Right ventricle myocardium inferior (tissue), 1 donor: ENCODE measurements at regions not wholly inside any gene's neighbourhood (a gene's known extent, or its start where the extent isn't known, plus 50 kb on each side); places are given as distances from the start of the nearest gene placed in this dataset.

Source experiments
- ATAC-seq: fragments of 200-7000 bp; cut with Tn5 transposase; one replicate; pipeline ENCODE4 v1.9.1; 2020; ENCODE audit warnings: mild to moderate bottlenecking, moderate library complexity
- DNase-seq: peaks from one replicate; pipeline ENCODE4 v3.0.0; 2021; ENCODE audit errors: missing footprints
- intact Hi-C: fragments of 100-400 bp; cut with DNase I; formaldehyde crosslinking; loops from one replicate; pipeline ENCODE4 v1.11.0; 2022
- donor health status: DM: no; HTN: yes; CAD: no; lungs with severe emphysema.

- intact Hi-C loops, result no loop called here
- DNase-seq (no peak), ATAC-seq (no peak)
Measured at GRCh38 chr12:124693111-124693723, 125.8 kb upstream of the NCOR2 start.

GRCh38 chr12:124692443-124692842 is 125.0 kb upstream of the NCOR2 start:
- ATAC-seq (no peak), DNase-seq (no peak)
- intact Hi-C loops, result no loop called here

DNA sequence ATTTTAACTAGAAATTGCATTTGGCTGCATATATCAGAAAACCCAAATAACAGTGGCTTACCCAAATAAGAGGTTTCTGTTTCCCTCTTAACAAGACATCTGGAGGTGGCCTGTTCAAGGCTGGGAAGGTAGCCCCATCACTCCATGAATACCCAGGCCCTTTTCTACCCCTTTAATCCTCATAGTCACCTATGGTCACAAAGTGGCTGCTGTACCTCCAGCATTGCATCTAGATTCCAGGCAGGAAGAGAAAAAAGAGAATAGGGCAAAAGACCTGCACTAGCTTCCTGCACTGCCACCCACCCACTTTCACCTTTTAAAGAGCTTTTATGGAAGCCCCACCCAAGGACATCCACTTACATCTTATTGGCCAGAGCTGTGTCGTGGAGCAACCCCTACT is 124.0 kb upstream of the NCOR2 start:
- ATAC-seq (no peak), DNase-seq (no peak)
- intact Hi-C loops, result no loop called here

DNA sequence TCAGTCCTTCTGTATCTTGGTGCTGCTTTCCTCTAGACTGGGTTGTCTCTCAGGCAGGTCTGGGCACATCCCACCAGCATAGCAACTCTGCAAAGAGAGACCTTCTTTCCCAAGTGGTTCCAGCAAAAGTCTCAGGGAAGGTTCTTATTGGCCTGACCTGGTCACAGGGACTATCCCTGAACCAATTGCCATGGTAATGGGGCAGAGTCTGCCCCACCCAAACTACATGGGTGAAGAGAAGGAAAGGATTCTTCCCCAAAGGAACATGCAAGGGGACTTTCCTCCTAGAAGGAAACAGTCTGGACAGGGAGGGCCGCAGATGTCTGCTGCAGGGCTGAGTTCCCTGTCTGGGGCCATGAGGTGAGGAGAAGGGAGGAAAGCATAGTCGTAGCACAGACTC is 122.2 kb upstream of the NCOR2 start:
- DNase-seq (no peak), ATAC-seq (no peak)
- intact Hi-C loops, result no loop called here

DNA sequence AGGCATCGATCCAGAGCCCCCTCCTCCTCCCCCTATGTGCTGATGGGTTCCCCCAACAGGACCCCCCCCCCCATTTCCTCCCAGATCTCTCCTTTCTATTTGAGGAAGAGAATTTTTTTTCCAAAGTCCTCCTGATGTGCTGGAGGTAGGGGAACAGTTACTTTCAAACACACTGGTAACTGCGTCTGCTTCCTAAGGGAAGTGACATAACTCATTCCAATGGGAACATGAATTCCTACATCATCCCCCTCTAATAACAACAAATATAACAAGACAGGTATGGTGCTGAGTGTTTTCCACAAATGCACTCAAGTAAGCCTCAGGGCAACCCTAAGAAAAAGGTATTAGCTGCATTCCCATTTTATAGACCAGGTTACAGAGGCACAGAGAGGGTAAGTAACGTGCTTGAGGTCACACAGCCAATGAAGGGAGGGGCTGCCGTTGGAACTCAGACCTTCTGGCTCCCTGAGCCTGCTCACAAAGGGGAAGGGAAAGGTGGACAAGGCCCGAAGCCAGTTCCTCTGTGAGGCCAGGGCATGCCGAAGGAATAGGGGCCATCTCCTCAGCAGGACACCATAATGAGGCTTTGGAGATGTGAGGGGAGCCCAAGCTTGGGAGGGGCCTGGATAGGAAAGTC is 121.1 kb upstream of the NCOR2 start:
- intact Hi-C loops, result no loop called here
- DNase-seq (no peak), ATAC-seq (no peak)

DNA sequence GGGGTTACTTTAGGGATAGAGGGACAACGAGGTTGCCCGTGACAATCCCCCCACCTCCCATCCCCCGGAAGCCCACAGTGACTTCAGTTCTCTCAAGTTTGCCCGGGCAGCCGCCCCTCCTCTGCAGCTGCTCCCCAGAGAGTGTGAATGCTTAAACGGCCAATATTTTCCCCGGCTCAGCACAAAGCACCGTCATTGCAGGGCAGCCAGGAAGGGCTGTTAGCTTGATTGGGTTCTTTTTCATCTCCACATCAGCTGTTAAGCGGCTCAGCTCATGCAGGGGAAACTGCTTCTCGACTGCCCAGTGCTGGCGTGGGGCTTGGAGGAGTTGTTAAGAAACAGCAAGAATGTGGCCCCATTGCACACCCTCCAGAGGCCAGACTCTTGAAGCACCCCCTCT is 120.5 kb upstream of the NCOR2 start:
- intact Hi-C loops, result no loop called here
- ATAC-seq (peak; percentile 45), DNase-seq (peak; percentile 76)

GRCh38 chr12:124687174-124687902 is 119.9 kb upstream of the NCOR2 start:
- no peak for DNase-seq
- ATAC-seq, result peak; percentile 3
- intact Hi-C loops, result no loop called here

GRCh38 chr12:124686370-124687173 is 119.2 kb upstream of the NCOR2 start:
- DNase-seq (no peak), ATAC-seq (no peak)
- intact Hi-C loops, result no loop called here

GRCh38 chr12:124685689-124686369 is 118.4 kb upstream of the NCOR2 start:
- DNase-seq (no peak), ATAC-seq (peak; percentile 30)
- intact Hi-C loops, result no loop called here

DNA sequence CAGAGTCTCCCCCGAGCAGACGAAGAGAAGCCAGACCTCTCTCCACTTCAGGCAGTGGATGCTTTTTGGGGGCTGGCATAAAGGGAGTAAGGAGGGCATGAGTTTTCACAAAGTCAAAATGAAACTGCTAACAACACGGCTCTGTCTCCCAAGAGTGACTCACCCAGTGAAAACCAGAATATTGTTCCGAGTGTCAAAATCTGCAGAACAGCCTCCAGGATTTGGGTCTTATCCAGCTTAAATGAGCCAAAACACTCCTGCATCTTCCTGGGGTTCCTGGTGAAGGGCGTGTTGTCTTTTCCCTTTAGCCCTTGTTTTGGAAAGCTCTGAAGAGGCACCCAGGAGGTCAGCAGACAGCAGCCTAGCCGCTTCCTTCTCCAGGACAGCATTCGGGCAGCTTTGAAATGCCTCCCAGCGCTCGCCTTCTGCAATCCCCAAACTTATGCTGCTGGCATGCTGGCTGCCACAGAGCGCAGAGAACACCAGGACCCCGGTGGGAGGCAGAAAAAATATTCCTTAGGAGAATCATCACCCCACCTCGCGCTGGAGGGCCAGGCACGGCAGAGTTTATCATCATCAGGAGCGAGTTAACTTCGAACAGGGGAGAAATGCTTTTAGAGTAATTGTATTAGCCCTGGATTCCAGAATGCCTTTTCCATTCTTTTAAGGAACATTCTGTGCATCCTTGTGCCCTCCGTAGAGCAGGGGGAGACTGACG is 117.7 kb upstream of the NCOR2 start:
- DNase-seq (no peak), ATAC-seq (peak; percentile 27)
- intact Hi-C loops, result loop anchor here (5.0 kb wide), 3 partner anchors 82 to 178 kb away; partner anchors contain the start of gene NCOR2

DNA sequence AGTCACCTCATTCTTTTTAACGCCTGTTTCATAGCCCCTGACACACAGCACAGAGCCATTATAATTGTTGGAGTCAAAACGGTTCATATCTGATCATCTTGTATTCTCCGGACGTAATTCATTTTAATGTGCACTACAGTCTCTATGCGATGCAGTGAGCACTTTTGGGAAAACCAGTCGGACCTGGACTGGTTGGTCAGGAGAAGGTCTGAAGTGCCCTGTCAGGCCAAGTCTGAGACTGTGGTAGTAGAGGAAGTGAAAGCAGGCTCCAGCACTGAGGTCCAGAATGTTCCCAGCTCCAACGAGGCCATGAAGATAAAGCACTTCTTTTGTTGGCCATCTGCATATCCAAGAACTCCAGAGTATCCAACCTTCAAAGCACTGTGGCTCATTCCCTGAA is 117.1 kb upstream of the NCOR2 start:
- intact Hi-C loops, result loop anchor here (5.0 kb wide), 3 partner anchors 83 to 177 kb away; partner anchors contain the start of gene NCOR2
- no peak for DNase-seq
- ATAC-seq, result no peak

DNA sequence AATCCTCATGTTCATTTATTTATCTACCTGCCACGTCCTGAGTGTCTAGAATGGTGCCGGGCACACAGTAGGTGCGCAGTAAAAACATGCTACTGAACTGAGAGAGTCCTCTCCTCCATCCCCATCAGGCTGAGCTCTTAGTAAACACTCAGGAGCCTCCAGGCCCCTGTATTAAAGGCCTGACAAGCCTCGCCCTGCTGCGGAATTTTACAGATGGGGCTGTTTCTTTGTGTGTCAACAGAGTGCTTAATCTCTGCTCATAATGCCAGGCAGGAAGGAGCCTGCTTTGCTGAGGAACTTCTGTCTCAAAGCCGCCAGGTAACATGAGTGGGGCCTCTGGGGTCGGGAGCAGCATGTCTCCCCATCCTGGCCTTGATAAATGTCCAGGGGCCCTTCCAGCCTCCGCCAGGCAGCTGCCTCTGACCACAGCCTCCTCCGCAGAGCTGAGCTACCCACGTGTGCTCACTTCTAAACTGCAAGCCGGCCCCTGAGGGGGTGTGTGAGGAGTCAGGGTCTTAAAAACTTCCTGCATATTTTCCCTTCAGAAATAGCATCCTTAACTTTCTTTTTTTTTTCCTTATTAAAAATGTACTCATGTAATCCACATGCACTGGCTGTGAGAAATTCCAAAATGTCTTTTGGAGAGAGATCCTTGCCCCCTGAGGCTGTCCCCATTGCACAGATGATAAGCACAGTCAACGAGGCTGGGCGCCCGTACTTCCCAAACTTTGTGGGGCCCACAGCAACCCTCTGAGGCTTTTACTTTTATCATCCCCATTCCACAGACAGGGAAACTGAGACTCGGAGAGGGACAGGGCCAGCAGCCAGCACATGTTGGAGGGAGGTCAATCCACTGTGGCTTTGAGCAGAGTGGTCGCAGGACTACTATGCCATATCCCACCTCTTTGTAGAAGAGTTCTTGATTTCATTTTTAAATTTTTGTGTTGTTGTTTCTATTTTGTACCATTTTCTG is 116.0 kb upstream of the NCOR2 start:
- ATAC-seq, result no peak
- intact Hi-C loops, result loop anchor here (5.0 kb wide), 3 partner anchors 84 to 176 kb away; partner anchors contain the start of gene NCOR2
- no peak for DNase-seq

DNA sequence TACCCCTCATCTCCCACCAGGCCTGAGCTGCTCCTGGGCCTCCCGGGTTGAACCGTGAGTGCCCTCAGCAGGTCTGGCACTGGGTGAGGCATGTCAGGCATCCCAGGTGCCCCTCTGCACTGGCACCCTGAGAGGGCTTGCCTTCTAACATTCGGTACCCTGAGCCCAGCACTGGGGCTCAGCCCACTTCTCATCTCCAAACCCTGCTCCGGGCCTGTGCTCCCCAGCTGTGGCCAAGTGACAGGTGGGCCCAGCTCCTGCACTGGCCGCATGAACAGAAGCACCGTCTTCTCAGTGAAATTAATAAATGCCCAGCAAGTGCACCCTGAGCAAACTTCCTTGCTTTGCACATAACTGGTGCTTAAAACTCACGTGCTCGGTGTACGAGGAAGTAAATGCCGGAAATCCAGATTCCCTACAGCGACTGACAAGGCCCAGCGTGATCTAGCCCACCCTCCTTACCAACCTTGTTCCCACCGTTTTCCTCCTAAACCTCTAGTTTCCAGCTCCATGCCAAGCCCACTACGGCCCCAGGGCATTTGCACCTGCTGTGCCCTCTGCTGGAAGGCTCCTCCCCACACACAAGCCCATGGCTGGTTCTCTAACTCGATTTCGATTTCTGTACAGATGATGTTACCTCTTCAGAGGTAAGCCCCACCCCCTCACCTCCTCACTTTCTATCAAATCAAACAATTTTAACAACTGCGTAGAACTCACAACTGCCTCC is 115.2 kb upstream of the NCOR2 start:
- ATAC-seq (no peak), DNase-seq (peak; percentile 74)
- intact Hi-C loops, result loop anchor here (5.0 kb wide), 3 partner anchors 85 to 175 kb away; partner anchors contain the start of gene NCOR2

DNA sequence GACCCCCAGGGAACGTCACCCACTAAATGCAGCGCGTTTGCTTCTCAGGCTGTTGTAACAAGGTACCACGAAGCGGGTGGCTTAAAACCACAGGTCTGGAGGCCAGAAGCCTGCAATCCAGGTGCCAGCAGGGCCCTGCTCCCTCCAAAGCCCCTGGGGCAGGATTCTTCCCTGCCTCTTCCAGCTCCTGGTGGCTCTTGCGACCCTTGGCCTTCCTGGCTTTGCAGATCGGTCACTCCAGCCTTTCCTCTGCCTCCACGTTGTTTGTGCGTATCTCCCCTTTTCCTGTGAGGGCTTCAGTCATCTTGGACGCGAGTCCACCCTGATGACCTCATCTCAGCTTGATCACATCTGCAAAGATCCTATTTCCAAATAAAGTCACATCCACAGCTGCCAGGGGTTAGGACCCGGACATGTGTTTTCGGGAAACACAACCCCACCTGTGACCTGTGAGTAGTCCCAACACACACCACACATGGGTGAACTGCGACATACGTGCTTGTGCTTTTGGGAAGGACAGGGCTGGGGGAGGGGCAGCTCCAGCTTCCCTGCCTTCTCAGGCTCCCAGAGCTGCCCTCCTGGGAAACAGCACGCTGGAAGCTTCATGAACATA is 114.5 kb upstream of the NCOR2 start:
- peak; percentile 84 for DNase-seq
- peak; percentile 63 for ATAC-seq
- intact Hi-C loops, result loop anchor here (5.0 kb wide), 3 partner anchors 85 to 175 kb away; partner anchors contain the start of gene NCOR2

GRCh38 chr12:124680863-124681778 is 113.7 kb upstream of the NCOR2 start:
- ATAC-seq, result peak; percentile 79
- intact Hi-C loops, result loop anchor here (5.0 kb wide), 3 partner anchors 86 to 174 kb away; partner anchors contain the start of gene NCOR2
- DNase-seq, result peak; percentile 77
